Retinal pigment epithelial cell (primary cell): ENCODE measurements at regions not wholly inside any gene's neighbourhood (a gene's known extent, or its start where the extent isn't known, plus 50 kb on each side); places are given as distances from the start of the nearest gene placed in this dataset.

Experiments used
- DNase-seq: peaks from one replicate; pipeline ENCODE4 v3.0.0-alpha.2; 2010; ENCODE audit warnings: low read depth
- H3K4me3 ChIP-seq: 2 replicates; pipeline ENCODE4 v1.5.1; 2011; ENCODE audit warnings: mild to moderate bottlenecking, low read length, control low read depth, moderate library complexity
- CTCF ChIP-seq: conservative IDR thresholded peaks from 2 replicates; pipeline ENCODE4 v1.5.1; 2011; ENCODE audit warnings: low read depth, low read length, control low read depth, inconsistent platforms

GRCh38 chr12:105667973-105668743 is 337.7 kb downstream of the C12orf75 start:
- no peak overlapping the region for H3K4me3 ChIP-seq
- DNase-seq = no peak
- TF ChIP-seq CTCF = no peak

GRCh38 chr12:105670672-105671071 is 340.2 kb downstream of the C12orf75 start:
- DNase-seq = no peak
- no peak for TF ChIP-seq CTCF
- no peak overlapping the region for H3K4me3 ChIP-seq

GRCh38 chr12:105671720-105672119 is 341.2 kb downstream of the C12orf75 start:
- TF ChIP-seq CTCF = no peak
- H3K4me3 ChIP-seq = no peak overlapping the region
- DNase-seq = no peak

- no peak for DNase-seq
- no peak for TF ChIP-seq CTCF
- H3K4me3 ChIP-seq = no peak overlapping the region
Measured at GRCh38 chr12:105672121-105672975, 341.9 kb downstream of the C12orf75 start.

GRCh38 chr12:105674871-105675699 is 344.6 kb downstream of the C12orf75 start:
- H3K4me3 ChIP-seq = no peak overlapping the region
- TF ChIP-seq CTCF = no peak
- no peak for DNase-seq

- TF ChIP-seq CTCF = no peak
- DNase-seq = no peak
- H3K4me3 ChIP-seq = no peak overlapping the region
Measured at GRCh38 chr12:105676694-105677093, 346.2 kb downstream of the C12orf75 start.
